HG02798 (cell line): ENCODE measurements at regions not wholly inside any gene's neighbourhood (a gene's known extent, or its start where the extent isn't known, plus 50 kb on each side); places are given as distances from the start of the nearest gene placed in this dataset.
"Not testable (repeated sequence)": the region's sequence is repeated elsewhere in the genome, so short reads cannot be mapped to it uniquely, and the experiment has no call there.

Experiments used
- ATAC-seq: cut with Tn5 transposase; IDR thresholded peaks from one replicate; pipeline ENCODE4 v1.9.1; 2021; ENCODE audit warnings: mild to moderate bottlenecking; ENCODE audit not compliant: unreplicated experiment, poor library complexity

- ATAC-seq = no peak
These were observed 122.3 kb downstream of the BANF2 start for GRCh38 chr20:17822039-17822438.

- ATAC-seq = not testable (repeated sequence)
These were observed 121.8 kb downstream of the BANF2 start for GRCh38 chr20:17821606-17822005.

- ATAC-seq = no peak
These were observed 119.8 kb downstream of the BANF2 start for GRCh38 chr20:17819395-17820093.

GRCh38 chr20:17818187-17818586 is 118.4 kb downstream of the BANF2 start:
- ATAC-seq = no peak

- no peak for ATAC-seq
These were observed 117.2 kb downstream of the BANF2 start for GRCh38 chr20:17816804-17817587.

GRCh38 chr20:17811628-17811965 is 111.8 kb downstream of the BANF2 start:
- ATAC-seq = no peak

GRCh38 chr20:17810847-17811627 is 111.3 kb downstream of the BANF2 start:
- no peak for ATAC-seq

GRCh38 chr20:17810062-17810631 is 110.4 kb downstream of the BANF2 start:
- ATAC-seq = no peak

GRCh38 chr20:17809362-17810061 is 109.7 kb downstream of the BANF2 start:
- ATAC-seq = no peak

- ATAC-seq = no peak
These were observed 109.0 kb downstream of the BANF2 start for GRCh38 chr20:17808782-17809181.

GRCh38 chr20:17808357-17808756 is 108.6 kb downstream of the BANF2 start:
- no peak for ATAC-seq

GRCh38 chr20:17807651-17808050 is 107.9 kb downstream of the BANF2 start:
- ATAC-seq = no peak

- ATAC-seq = no peak
These were observed 107.1 kb downstream of the BANF2 start for GRCh38 chr20:17806739-17807441.

GRCh38 chr20:17806107-17806506 is 106.3 kb downstream of the BANF2 start:
- no peak for ATAC-seq

- no peak for ATAC-seq
These were observed 104.0 kb downstream of the BANF2 start for GRCh38 chr20:17803765-17804164.

- ATAC-seq = no peak
These were observed 99.9 kb downstream of the BANF2 start for GRCh38 chr20:17799575-17800227.

- no peak for ATAC-seq
These were observed 98.8 kb downstream of the BANF2 start for GRCh38 chr20:17798601-17799000.

GRCh38 chr20:17797579-17797978 is 97.8 kb downstream of the BANF2 start:
- no peak for ATAC-seq

GRCh38 chr20:17797161-17797560 is 97.4 kb downstream of the BANF2 start:
- no peak for ATAC-seq
